A549 (cell line): ENCODE measurements at regions not wholly inside any gene's neighbourhood (a gene's known extent, or its start where the extent isn't known, plus 50 kb on each side); places are given as distances from the start of the nearest gene placed in this dataset.

Experiments
- ATAC-seq, 2 experiments: fragments of 200-7000 bp in 1 of 2; fragments of >200 bp in 1 of 2; cut with Nextera tagmentation in 1 of 2; cut with Tn5 transposase in 1 of 2; 3 replicates each; pipeline versions ENCODE4 v1.8.0 to v1.9.1; 2018 to 2020; ENCODE audit warnings: mild to moderate bottlenecking in 1 of 2, moderate library complexity in 1 of 2
- CTCF ChIA-PET: fragments of 300-600 bp; sonication (Branson Sonifier 250); formaldehyde crosslinking; extraction: SDS; loops from one replicate; lab custom pipeline; 2021; ENCODE audit warnings: antibody characterized with exemption, inconsistent platforms; lab: Yijun Ruan, JAX
- POLR2A ChIA-PET: fragments of 350-600 bp; formaldehyde crosslinking; extraction: SDS; loops from one replicate; lab custom pipeline; 2021; ENCODE audit warnings: antibody characterized with exemption, inconsistent platforms; lab: Yijun Ruan, JAX
- DNase-seq, 2 experiments: peaks; one replicate each; pipeline versions ENCODE4 v3.0.0 to v3.0.0-alpha.2; 2011 to 2016; ENCODE audit warnings: low read depth in 1 of 2, low spot score in 1 of 2
- FAIRE-seq: peaks from 2 replicates; lab custom pipeline; 2011; peaks lifted over from hg19 to GRCh38; lab: Jason Lieb, UNC
- H3K27ac ChIP-seq, 2 experiments: fragments of >200 bp; sonication (Bioruptor Twin); formaldehyde crosslinking; 3 replicates each; pipeline ENCODE4 v1.5.1; 2016 to 2017
- H3K4me1 ChIP-seq: fragments of >200 bp; sonication (Bioruptor Twin); formaldehyde crosslinking; 3 replicates; pipeline ENCODE4 v1.6.1; 2016
- H3K4me2 ChIP-seq: fragments of >200 bp; sonication (Bioruptor Twin); formaldehyde crosslinking; 3 replicates; pipeline ENCODE4 v1.6.1; 2016
- H3K4me3 ChIP-seq: fragments of >200 bp; sonication (Bioruptor Twin); formaldehyde crosslinking; 3 replicates; pipeline ENCODE4 v1.5.1; 2016
- H3K9me3 ChIP-seq: fragments of >200 bp; sonication (Bioruptor Twin); formaldehyde crosslinking; 3 replicates; pipeline ENCODE4 v1.6.1; 2016
- ATOH8 ChIP-seq: fragments of 250-450 bp; sonication (Bioruptor Pico); IDR thresholded peaks from 2 replicates; pipeline ENCODE4 v1.5.0; 2020; ENCODE audit warnings: low read depth, mild to moderate bottlenecking, moderate library complexity
- BCL3 ChIP-seq: fragments of >200 bp; sonication (Bioruptor Twin); formaldehyde crosslinking; IDR thresholded peaks from 3 replicates; pipeline ENCODE4 v1.6.1; 2016
- CEBPB ChIP-seq, 2 experiments: fragments of >200 bp in 1 of 2; sonication (Bioruptor Twin) in 1 of 2; formaldehyde crosslinking in 1 of 2; IDR thresholded peaks; 2 replicates each; pipeline ENCODE4 v1.6.1; 2012 to 2016
- CHD2 ChIP-seq: fragments of 150-350 bp; IDR thresholded peaks from 2 replicates; pipeline ENCODE4 v1.6.1; 2014; ENCODE audit warnings: low read length; ENCODE audit not compliant: partially characterized antibody
- CHD4 ChIP-seq: fragments of 200-600 bp; sonication (generic); IDR thresholded peaks from 2 replicates; pipeline ENCODE4 v1.6.1; 2016; ENCODE audit warnings: antibody characterized with exemption, mild to moderate bottlenecking, borderline replicate concordance
- EHMT2 ChIP-seq: fragments of 200-600 bp; sonication (generic); IDR thresholded peaks from 2 replicates; pipeline ENCODE4 v1.6.1; 2016; ENCODE audit warnings: antibody characterized with exemption, low read depth, mild to moderate bottlenecking, moderate library complexity
- ESRRA ChIP-seq: fragments of 150-350 bp; IDR thresholded peaks from 2 replicates; pipeline ENCODE4 v1.6.1; 2014; ENCODE audit warnings: mild to moderate bottlenecking, low read length, borderline replicate concordance
- FOSB ChIP-seq: fragments of 250-450 bp; sonication (Bioruptor Pico); IDR thresholded peaks from 2 replicates; pipeline ENCODE4 v1.5.0; 2020; ENCODE audit warnings: mild to moderate bottlenecking, moderate library complexity
- FOSL2 ChIP-seq, 2 experiments: fragments of 450-650 bp in 1 of 2; fragments of >200 bp in 1 of 2; sonication (Bioruptor Twin) in 1 of 2; formaldehyde crosslinking; IDR thresholded peaks; 2 replicates each; pipeline versions ENCODE4 v1.5.0 to v1.6.1; 2016 to 2020; ENCODE audit warnings: mild to moderate bottlenecking in 1 of 2, moderate library complexity in 1 of 2
- FOXS1 ChIP-seq: fragments of 250-450 bp; sonication (Bioruptor Pico); IDR thresholded peaks from 2 replicates; pipeline ENCODE4 v1.5.0; 2020; ENCODE audit warnings: mild to moderate bottlenecking, moderate library complexity
- HDAC2 ChIP-seq: fragments of 200-600 bp; sonication (generic); IDR thresholded peaks from 2 replicates; pipeline ENCODE4 v1.6.1; 2016
- HES2 ChIP-seq: fragments of >200 bp; sonication (Bioruptor Twin); formaldehyde crosslinking; IDR thresholded peaks from 2 replicates; pipeline ENCODE4 v1.6.1; 2016
- HEYL ChIP-seq: fragments of 250-450 bp; sonication (Bioruptor Pico); IDR thresholded peaks from 2 replicates; pipeline ENCODE4 v1.8.0; 2021; ENCODE audit warnings: mild to moderate bottlenecking, moderate library complexity
- HMGXB4 ChIP-seq: fragments of 250-450 bp; sonication (Bioruptor Pico); IDR thresholded peaks from 2 replicates; pipeline ENCODE4 v1.5.0; 2021; ENCODE audit warnings: mild to moderate bottlenecking, moderate library complexity, borderline replicate concordance
- HOXA7 ChIP-seq: fragments of 250-450 bp; sonication (Bioruptor Pico); IDR thresholded peaks from 2 replicates; pipeline ENCODE4 v1.5.0; 2020; ENCODE audit warnings: mild to moderate bottlenecking, moderate library complexity
- JUNB ChIP-seq: fragments of >200 bp; sonication (Bioruptor Twin); formaldehyde crosslinking; IDR thresholded peaks from 2 replicates; pipeline ENCODE4 v1.6.1; 2016
- KDM1A ChIP-seq: fragments of 200-600 bp; sonication (generic); IDR thresholded peaks from 2 replicates; pipeline ENCODE4 v1.6.1; 2016; ENCODE audit warnings: low read depth, mild to moderate bottlenecking
- NR3C1 ChIP-seq: fragments of >200 bp; sonication (Bioruptor Twin); formaldehyde crosslinking; IDR thresholded peaks from 3 replicates; pipeline ENCODE4 v1.6.1; 2017
- POLR2AphosphoS2 ChIP-seq: conservative IDR thresholded peaks from 2 replicates; pipeline ENCODE4 v1.6.1; 2012; ENCODE audit warnings: low read length, improper control_type of control experiment, inconsistent platforms
- RFX5 ChIP-seq: fragments of 450-650 bp; IDR thresholded peaks from 2 replicates; pipeline ENCODE4 v1.7.1; 2014; ENCODE audit warnings: antibody characterized with exemption, mild to moderate bottlenecking, moderate library complexity
- SREBF2 ChIP-seq: fragments of 450-650 bp; IDR thresholded peaks from 2 replicates; pipeline ENCODE4 v1.6.1; 2014; ENCODE audit warnings: mild to moderate bottlenecking, moderate library complexity
- TP53 ChIP-seq: fragments of 250-450 bp; sonication (Bioruptor Pico); IDR thresholded peaks from 2 replicates; pipeline ENCODE4 v1.5.0; 2021; ENCODE audit warnings: mild to moderate bottlenecking, moderate library complexity
- ZC3H11A ChIP-seq: fragments of 450-650 bp; IDR thresholded peaks from 2 replicates; pipeline ENCODE4 v1.6.1; 2014; ENCODE audit warnings: antibody characterized with exemption, mild to moderate bottlenecking
- ZFP36 ChIP-seq: fragments of 450-650 bp; IDR thresholded peaks from 2 replicates; pipeline ENCODE4 v1.6.1; 2014; ENCODE audit warnings: borderline replicate concordance; ENCODE audit not compliant: partially characterized antibody
- ZSCAN20 ChIP-seq: fragments of 250-450 bp; sonication (Bioruptor Pico); IDR thresholded peaks from 2 replicates; pipeline ENCODE4 v1.8.0; 2022; ENCODE audit warnings: mild to moderate bottlenecking, moderate library complexity
- WGBS: methylation state at CpG from one replicate; pipeline ENCODE4 v1.1.6; 2017; ENCODE audit errors: missing lambda C conversion rate; 5-methylcytosine and 5-hydroxymethylcytosine counted together
- TF ChIP-seq, protein P1 (sequence below): fragments of >200 bp; sonication (Bioruptor Twin); formaldehyde crosslinking; IDR thresholded peaks from 3 replicates; pipeline ENCODE4 v1.5.1; 2016
- TF ChIP-seq, protein P2 (sequence below): fragments of 200-600 bp; sonication (generic); IDR thresholded peaks from 2 replicates; pipeline ENCODE4 v1.6.1; 2016; ENCODE audit warnings: antibody characterized with exemption, mild to moderate bottlenecking, moderate library complexity

DNA sequence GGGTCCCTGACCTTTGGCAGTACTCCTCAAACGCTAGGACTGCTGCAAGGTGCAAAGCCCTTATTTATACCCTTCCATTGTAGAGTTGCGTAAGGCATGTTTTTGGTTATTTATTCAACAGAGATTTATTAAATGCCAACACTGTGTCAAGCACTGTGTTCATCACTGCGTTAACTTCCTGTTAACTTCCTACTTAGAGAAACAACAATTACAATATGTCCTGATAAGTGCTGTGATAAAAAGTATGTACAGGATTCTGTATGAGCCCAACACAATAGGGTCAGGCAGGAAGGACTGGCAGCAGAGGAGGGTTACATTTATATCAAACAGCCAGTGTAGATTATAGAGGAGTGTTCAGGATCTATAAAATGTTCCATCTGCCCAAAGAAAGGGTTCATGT lies 812.8 kb upstream of the API5 start:
- DNase-seq = no peak
- Histone ChIP-seq H3K4me2 (no peak overlapping the region), H3K4me3 (no peak overlapping the region), H3K9me3 (peaks cover 2% of the 10 kb centered on the region; the same call in 1 of the 3 replicates), H3K4me1 (no peaks in the 10 kb centered on the region), H3K27ac (no peak overlapping the region)
- POLR2A ChIA-PET = no interaction called here
- FAIRE-seq = no peak
- TF ChIP-seq BCL3 (no peak), ZFP36 (no peak), HEYL (CRISPR knock-in tag) (no peak), SREBF2 (no peak), HOXA7 (CRISPR knock-in tag) (no peak), CEBPB (IDR thresholded peaks at IDR 0.05) (no peak), FOSB (no peak), ESRRA (no peak), ATOH8 (CRISPR knock-in tag) (no peak), HDAC2 (no peak), EHMT2 (no peak), NR3C1 (no peak), FOXS1 (CRISPR knock-in tag) (no peak)
- TF ChIP-seq, protein P1, sequence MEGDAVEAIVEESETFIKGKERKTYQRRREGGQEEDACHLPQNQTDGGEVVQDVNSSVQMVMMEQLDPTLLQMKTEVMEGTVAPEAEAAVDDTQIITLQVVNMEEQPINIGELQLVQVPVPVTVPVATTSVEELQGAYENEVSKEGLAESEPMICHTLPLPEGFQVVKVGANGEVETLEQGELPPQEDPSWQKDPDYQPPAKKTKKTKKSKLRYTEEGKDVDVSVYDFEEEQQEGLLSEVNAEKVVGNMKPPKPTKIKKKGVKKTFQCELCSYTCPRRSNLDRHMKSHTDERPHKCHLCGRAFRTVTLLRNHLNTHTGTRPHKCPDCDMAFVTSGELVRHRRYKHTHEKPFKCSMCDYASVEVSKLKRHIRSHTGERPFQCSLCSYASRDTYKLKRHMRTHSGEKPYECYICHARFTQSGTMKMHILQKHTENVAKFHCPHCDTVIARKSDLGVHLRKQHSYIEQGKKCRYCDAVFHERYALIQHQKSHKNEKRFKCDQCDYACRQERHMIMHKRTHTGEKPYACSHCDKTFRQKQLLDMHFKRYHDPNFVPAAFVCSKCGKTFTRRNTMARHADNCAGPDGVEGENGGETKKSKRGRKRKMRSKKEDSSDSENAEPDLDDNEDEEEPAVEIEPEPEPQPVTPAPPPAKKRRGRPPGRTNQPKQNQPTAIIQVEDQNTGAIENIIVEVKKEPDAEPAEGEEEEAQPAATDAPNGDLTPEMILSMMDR = no peak
- TF ChIP-seq, protein P2, sequence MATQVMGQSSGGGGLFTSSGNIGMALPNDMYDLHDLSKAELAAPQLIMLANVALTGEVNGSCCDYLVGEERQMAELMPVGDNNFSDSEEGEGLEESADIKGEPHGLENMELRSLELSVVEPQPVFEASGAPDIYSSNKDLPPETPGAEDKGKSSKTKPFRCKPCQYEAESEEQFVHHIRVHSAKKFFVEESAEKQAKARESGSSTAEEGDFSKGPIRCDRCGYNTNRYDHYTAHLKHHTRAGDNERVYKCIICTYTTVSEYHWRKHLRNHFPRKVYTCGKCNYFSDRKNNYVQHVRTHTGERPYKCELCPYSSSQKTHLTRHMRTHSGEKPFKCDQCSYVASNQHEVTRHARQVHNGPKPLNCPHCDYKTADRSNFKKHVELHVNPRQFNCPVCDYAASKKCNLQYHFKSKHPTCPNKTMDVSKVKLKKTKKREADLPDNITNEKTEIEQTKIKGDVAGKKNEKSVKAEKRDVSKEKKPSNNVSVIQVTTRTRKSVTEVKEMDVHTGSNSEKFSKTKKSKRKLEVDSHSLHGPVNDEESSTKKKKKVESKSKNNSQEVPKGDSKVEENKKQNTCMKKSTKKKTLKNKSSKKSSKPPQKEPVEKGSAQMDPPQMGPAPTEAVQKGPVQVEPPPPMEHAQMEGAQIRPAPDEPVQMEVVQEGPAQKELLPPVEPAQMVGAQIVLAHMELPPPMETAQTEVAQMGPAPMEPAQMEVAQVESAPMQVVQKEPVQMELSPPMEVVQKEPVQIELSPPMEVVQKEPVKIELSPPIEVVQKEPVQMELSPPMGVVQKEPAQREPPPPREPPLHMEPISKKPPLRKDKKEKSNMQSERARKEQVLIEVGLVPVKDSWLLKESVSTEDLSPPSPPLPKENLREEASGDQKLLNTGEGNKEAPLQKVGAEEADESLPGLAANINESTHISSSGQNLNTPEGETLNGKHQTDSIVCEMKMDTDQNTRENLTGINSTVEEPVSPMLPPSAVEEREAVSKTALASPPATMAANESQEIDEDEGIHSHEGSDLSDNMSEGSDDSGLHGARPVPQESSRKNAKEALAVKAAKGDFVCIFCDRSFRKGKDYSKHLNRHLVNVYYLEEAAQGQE = no peak
- WGBS = 5% methylated on average over 3 of the region's 3 CpGs
- CTCF ChIA-PET = no interaction called here
- no peak for ATAC-seq

DNA sequence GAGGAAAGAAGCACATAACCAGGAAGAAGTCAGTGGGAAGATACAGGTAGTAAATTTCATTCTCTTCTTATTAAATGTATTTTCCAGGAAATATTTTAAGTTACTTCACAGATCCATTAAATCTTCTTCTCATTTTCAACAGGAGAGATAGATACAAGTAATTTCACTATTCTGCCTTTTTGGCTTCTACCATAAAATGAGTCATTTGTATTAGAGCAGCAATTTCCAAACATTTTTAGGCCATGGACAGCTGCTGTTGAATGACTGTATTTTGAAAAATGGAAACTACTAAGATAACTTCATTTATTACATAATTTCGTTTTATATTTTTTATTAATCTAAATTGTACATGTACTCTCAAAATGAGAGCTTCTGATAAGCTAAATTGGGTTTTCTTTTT lies 809.6 kb upstream of the API5 start:
- H3K4me3 ChIP-seq = no peak overlapping the region
- POLR2A ChIA-PET = no interaction called here

More for the DNA sequence above, 809.6 kb upstream of the API5 start:
- Histone ChIP-seq H3K27ac (no peak overlapping the region), H3K4me2 (no peak overlapping the region), H3K9me3 (peaks cover 2% of the 10 kb centered on the region; the same call in 1 of the 3 replicates), H3K4me1 (no peaks in the 10 kb centered on the region)
- TF ChIP-seq CHD2 (no peak), ATOH8 (CRISPR knock-in tag) (no peak), KDM1A (no peak), FOSB (no peak), ZC3H11A (no peak), CHD4 (no peak), ZSCAN20 (CRISPR knock-in tag) (no peak), RFX5 (no peak), HES2 (no peak), POLR2AphosphoS2 (no peak), JUNB (no peak), TP53 (CRISPR knock-in tag) (no peak), ESRRA (no peak), HEYL (CRISPR knock-in tag) (no peak), HMGXB4 (no peak), FOSL2 (IDR thresholded peaks at IDR 0.05) (no peak), FOSL2 (CRISPR knock-in tag; IDR thresholded peaks at IDR 0.05) (no peak)
- ATAC-seq (no peak), FAIRE-seq (no peak), DNase-seq (no peak)
- CTCF ChIA-PET = no interaction called here
- 0% methylated on average over 1 of the region's 1 CpG for WGBS
